ENCODE measurements at regions not wholly inside any gene's neighbourhood (a gene's known extent, or its start where the extent isn't known, plus 50 kb on each side); places are given as distances from the start of the nearest gene placed in this dataset.

GRCh38 chr2:133842446-133842845 lies 274.2 kb upstream of the NCKAP5 start:
- H3K4me1 ChIP-seq (ENCODE audit: control insufficient read depth in 2 of 2, insufficient read depth in 1 of 2, low read depth in 1 of 2, low read length in 2 of 2), result peaks cover 5 to 8% of the 10 kb centered on the region in 2 donors
- H2BK5ac ChIP-seq (ENCODE audit: low read length), result no peak overlapping the region
- H4K91ac ChIP-seq (ENCODE audit: low read depth, low read length, poor library complexity), result no peak overlapping the region
- H3K36me3 ChIP-seq (replicated peaks in 1 of 2; ENCODE audit: control insufficient read depth in 2 of 2, insufficient read depth in 2 of 2, low read length in 2 of 2), result no peaks in the 10 kb centered on the region
- H3K27me3 ChIP-seq (ENCODE audit: control insufficient read depth in 3 of 3, insufficient read depth in 3 of 3, low read depth in 1 of 3, low read length in 3 of 3), result no peaks in the 10 kb centered on the region
- no peak overlapping the region for H3K18ac ChIP-seq (ENCODE audit: low read length)
- DNase-seq (ENCODE audit: low spot score), result no peak
- no peak overlapping the region for H2BK12ac ChIP-seq (ENCODE audit: low read length)
- no peak overlapping the region for H3K23ac ChIP-seq (ENCODE audit: low read depth, low read length, poor library complexity)
- no peaks in the 10 kb centered on the region for H3K9me3 ChIP-seq (replicated peaks in 1 of 2; ENCODE audit: control insufficient read depth in 2 of 2, insufficient read depth in 1 of 2, low read depth in 1 of 2, low read length in 2 of 2)
- WGBS, 2 donors (ENCODE audit: extremely low coverage in 2 of 2, insufficient read length in 2 of 2, insufficient replicate concordance in 1 of 2), result no CpG with 5 or more reads among the region's 2 CpGs
- no peak overlapping the region for H3K27ac ChIP-seq (replicated peaks; ENCODE audit: low read length)
- no peak overlapping the region for H3K4ac ChIP-seq (ENCODE audit: low read length)
- no peaks in the 10 kb centered on the region for H3K79me1 ChIP-seq (ENCODE audit: low read depth, low read length)
- H2BK15ac ChIP-seq (ENCODE audit: low read length), result no peak overlapping the region
- no peak overlapping the region for H4K8ac ChIP-seq (ENCODE audit: low read depth, low read length)
- H2AK5ac ChIP-seq (ENCODE audit: low read depth, low read length), result no peak overlapping the region
- no peak overlapping the region for H2BK120ac ChIP-seq (ENCODE audit: low read depth, low read length)
- no peak overlapping the region for H2AFZ ChIP-seq (ENCODE audit: low read length)
- no peak overlapping the region for H3K14ac ChIP-seq (ENCODE audit: low read length)
- H3K4me3 ChIP-seq (ENCODE audit: low read length in 2 of 2), result no peak overlapping the region
- H3K9ac ChIP-seq (ENCODE audit: low read depth, low read length, poor library complexity), result no peak overlapping the region
- no peak overlapping the region for H3K4me2 ChIP-seq (ENCODE audit: insufficient read depth, low read length, poor library complexity, severe bottlenecking)

GRCh38 chr2:133843091-133843490 lies 274.8 kb upstream of the NCKAP5 start:
- Histone ChIP-seq H4K91ac (ENCODE audit: low read depth, low read length, poor library complexity) (no peak overlapping the region), H3K9ac (ENCODE audit: low read depth, low read length, poor library complexity) (no peak overlapping the region), H3K79me1 (ENCODE audit: low read depth, low read length) (no peaks in the 10 kb centered on the region), H2BK120ac (ENCODE audit: low read depth, low read length) (no peak overlapping the region), H3K4me2 (ENCODE audit: insufficient read depth, low read length, poor library complexity, severe bottlenecking) (no peak overlapping the region), H3K14ac (ENCODE audit: low read length) (no peak overlapping the region), H3K27ac (replicated peaks; ENCODE audit: low read length) (no peak overlapping the region), H3K4ac (ENCODE audit: low read length) (no peak overlapping the region), H2AK5ac (ENCODE audit: low read depth, low read length) (no peak overlapping the region), H2AFZ (ENCODE audit: low read length) (no peak overlapping the region), H3K18ac (ENCODE audit: low read length) (no peak overlapping the region), H2BK5ac (ENCODE audit: low read length) (no peak overlapping the region), H3K36me3 (replicated peaks in 1 of 2; ENCODE audit: control insufficient read depth in 2 of 2, insufficient read depth in 2 of 2, low read length in 2 of 2) (no peaks in the 10 kb centered on the region), H2BK12ac (ENCODE audit: low read length) (no peak overlapping the region), H3K4me3 (ENCODE audit: low read length in 2 of 2) (no peak overlapping the region), H3K9me3 (replicated peaks in 1 of 2; ENCODE audit: control insufficient read depth in 2 of 2, insufficient read depth in 1 of 2, low read depth in 1 of 2, low read length in 2 of 2) (no peaks in the 10 kb centered on the region), H4K8ac (ENCODE audit: low read depth, low read length) (no peak overlapping the region), H3K23ac (ENCODE audit: low read depth, low read length, poor library complexity) (no peak overlapping the region), H2BK15ac (ENCODE audit: low read length) (no peak overlapping the region), H3K27me3 (ENCODE audit: control insufficient read depth in 3 of 3, insufficient read depth in 3 of 3, low read depth in 1 of 3, low read length in 3 of 3) (no peaks in the 10 kb centered on the region), H3K4me1 (ENCODE audit: control insufficient read depth in 2 of 2, insufficient read depth in 1 of 2, low read depth in 1 of 2, low read length in 2 of 2) (peaks cover 5 to 8% of the 10 kb centered on the region in 2 donors)
- WGBS, 2 donors (ENCODE audit: extremely low coverage in 2 of 2, insufficient read length in 2 of 2, insufficient replicate concordance in 1 of 2), result no CpG with 5 or more reads among the region's 3 CpGs
- no peak for DNase-seq (ENCODE audit: low spot score)

DNA sequence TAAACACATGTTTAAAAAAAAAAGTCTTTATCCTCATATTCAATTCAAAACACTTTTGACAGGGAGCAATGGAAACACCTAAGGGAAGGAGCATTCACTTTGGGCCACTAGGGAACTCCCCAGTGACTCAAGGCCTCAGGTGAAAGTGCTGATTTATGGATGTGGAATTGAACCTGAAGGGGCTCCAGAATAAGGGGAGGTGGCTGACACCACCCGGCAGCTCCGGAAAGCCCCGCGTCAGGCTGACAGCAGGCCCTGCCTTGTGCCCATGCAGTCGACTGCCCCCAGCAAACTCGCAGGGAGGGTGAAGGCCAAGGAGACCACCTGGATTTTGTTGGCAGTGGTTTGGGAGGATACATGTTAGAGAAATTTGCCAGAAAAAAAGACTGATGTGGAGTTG lies 275.3 kb upstream of the NCKAP5 start:
- WGBS, 2 donors (ENCODE audit: extremely low coverage in 2 of 2, insufficient read length in 2 of 2, insufficient replicate concordance in 1 of 2), result no CpG with 5 or more reads among the region's 6 CpGs
- no peak for DNase-seq (ENCODE audit: low spot score)
- no peak overlapping the region for H2BK15ac ChIP-seq (ENCODE audit: low read length)

DNA sequence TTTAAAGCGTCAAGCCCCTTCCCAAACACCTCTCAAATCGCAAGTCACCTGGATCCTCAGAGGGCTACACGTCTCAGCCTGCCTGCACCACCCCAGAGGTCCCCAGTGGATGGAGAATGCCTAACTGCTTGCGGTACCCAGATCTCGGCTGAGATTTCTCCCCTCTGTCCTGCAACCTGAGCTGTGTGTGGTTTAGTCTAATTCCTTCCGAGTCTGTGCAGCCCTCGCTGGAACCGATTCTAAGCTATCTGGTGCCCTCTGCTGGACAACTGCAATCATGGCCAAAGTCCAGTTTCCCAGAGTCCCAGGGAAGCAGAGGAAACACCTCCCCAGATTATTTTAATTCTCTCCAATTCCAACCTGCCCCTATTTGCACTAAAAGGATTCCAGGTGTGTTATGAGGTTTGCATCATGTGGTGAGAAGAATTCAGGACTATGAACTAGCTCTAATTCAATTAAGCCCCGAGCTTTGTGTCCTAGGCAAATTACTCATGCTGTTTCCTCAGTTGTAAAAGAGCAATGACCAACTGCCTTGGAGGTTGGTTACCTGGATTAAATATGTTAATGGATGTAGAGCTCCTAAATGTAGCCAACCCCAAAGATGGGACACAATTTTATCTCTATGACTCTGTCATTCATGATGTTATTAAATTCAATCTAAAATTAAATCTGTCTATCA lies 276.1 kb upstream of the NCKAP5 start:
- WGBS, 2 donors (ENCODE audit: extremely low coverage in 2 of 2, insufficient read length in 2 of 2, insufficient replicate concordance in 1 of 2), result no CpG with 5 or more reads among the region's 9 CpGs

More for the DNA sequence above, 275.3 kb upstream of the NCKAP5 start:
- H3K27me3 ChIP-seq (ENCODE audit: control insufficient read depth in 3 of 3, insufficient read depth in 3 of 3, low read depth in 1 of 3, low read length in 3 of 3), result no peaks in the 10 kb centered on the region
- no peak overlapping the region for H2AFZ ChIP-seq (ENCODE audit: low read length)
- H3K23ac ChIP-seq (ENCODE audit: low read depth, low read length, poor library complexity), result no peak overlapping the region
- H2BK5ac ChIP-seq (ENCODE audit: low read length), result no peak overlapping the region
- no peak overlapping the region for H2BK120ac ChIP-seq (ENCODE audit: low read depth, low read length)
- H3K18ac ChIP-seq (ENCODE audit: low read length), result no peak overlapping the region
- H3K4ac ChIP-seq (ENCODE audit: low read length), result no peak overlapping the region
- H3K27ac ChIP-seq (replicated peaks; ENCODE audit: low read length), result no peak overlapping the region
- no peak overlapping the region for H2BK12ac ChIP-seq (ENCODE audit: low read length)
- H3K9me3 ChIP-seq (replicated peaks in 1 of 2; ENCODE audit: control insufficient read depth in 2 of 2, insufficient read depth in 1 of 2, low read depth in 1 of 2, low read length in 2 of 2), result no peaks in the 10 kb centered on the region
- no peak overlapping the region for H4K8ac ChIP-seq (ENCODE audit: low read depth, low read length)
- no peak overlapping the region for H3K9ac ChIP-seq (ENCODE audit: low read depth, low read length, poor library complexity)
- H4K91ac ChIP-seq (ENCODE audit: low read depth, low read length, poor library complexity), result no peak overlapping the region
- H3K4me1 ChIP-seq (ENCODE audit: control insufficient read depth in 2 of 2, insufficient read depth in 1 of 2, low read depth in 1 of 2, low read length in 2 of 2), result peaks cover 5 to 8% of the 10 kb centered on the region in 2 donors
- no peak overlapping the region for H3K14ac ChIP-seq (ENCODE audit: low read length)
- no peaks in the 10 kb centered on the region for H3K36me3 ChIP-seq (replicated peaks in 1 of 2; ENCODE audit: control insufficient read depth in 2 of 2, insufficient read depth in 2 of 2, low read length in 2 of 2)
- no peak overlapping the region for H3K4me2 ChIP-seq (ENCODE audit: insufficient read depth, low read length, poor library complexity, severe bottlenecking)
- H3K4me3 ChIP-seq (ENCODE audit: low read length in 2 of 2), result no peak overlapping the region
- no peak overlapping the region for H2AK5ac ChIP-seq (ENCODE audit: low read depth, low read length)
- no peaks in the 10 kb centered on the region for H3K79me1 ChIP-seq (ENCODE audit: low read depth, low read length)

More for the DNA sequence above, 276.1 kb upstream of the NCKAP5 start:
- H2BK120ac ChIP-seq (ENCODE audit: low read depth, low read length), result no peak overlapping the region
- H3K79me1 ChIP-seq (ENCODE audit: low read depth, low read length), result no peaks in the 10 kb centered on the region
- H3K4me2 ChIP-seq (ENCODE audit: insufficient read depth, low read length, poor library complexity, severe bottlenecking), result no peak overlapping the region
- H2BK12ac ChIP-seq (ENCODE audit: low read length), result no peak overlapping the region
- H2BK15ac ChIP-seq (ENCODE audit: low read length), result no peak overlapping the region
- H3K36me3 ChIP-seq (replicated peaks in 1 of 2; ENCODE audit: control insufficient read depth in 2 of 2, insufficient read depth in 2 of 2, low read length in 2 of 2), result no peaks in the 10 kb centered on the region
- H3K27me3 ChIP-seq (ENCODE audit: control insufficient read depth in 3 of 3, insufficient read depth in 3 of 3, low read depth in 1 of 3, low read length in 3 of 3), result no peaks in the 10 kb centered on the region
- no peak overlapping the region for H3K23ac ChIP-seq (ENCODE audit: low read depth, low read length, poor library complexity)
- no peak overlapping the region for H2AFZ ChIP-seq (ENCODE audit: low read length)
- H4K91ac ChIP-seq (ENCODE audit: low read depth, low read length, poor library complexity), result no peak overlapping the region
- H3K14ac ChIP-seq (ENCODE audit: low read length), result no peak overlapping the region
- no peaks in the 10 kb centered on the region for H3K9me3 ChIP-seq (replicated peaks in 1 of 2; ENCODE audit: control insufficient read depth in 2 of 2, insufficient read depth in 1 of 2, low read depth in 1 of 2, low read length in 2 of 2)
- peak; percentile 77 for DNase-seq (ENCODE audit: low spot score)
- no peak overlapping the region for H3K27ac ChIP-seq (replicated peaks; ENCODE audit: low read length)
- H4K8ac ChIP-seq (ENCODE audit: low read depth, low read length), result no peak overlapping the region
- H2AK5ac ChIP-seq (ENCODE audit: low read depth, low read length), result no peak overlapping the region
- H3K4ac ChIP-seq (ENCODE audit: low read length), result no peak overlapping the region
- no peak overlapping the region for H2BK5ac ChIP-seq (ENCODE audit: low read length)
- peaks cover 5 to 8% of the 10 kb centered on the region in 2 donors for H3K4me1 ChIP-seq (ENCODE audit: control insufficient read depth in 2 of 2, insufficient read depth in 1 of 2, low read depth in 1 of 2, low read length in 2 of 2)
- no peak overlapping the region for H3K4me3 ChIP-seq (ENCODE audit: low read length in 2 of 2)
- no peak overlapping the region for H3K18ac ChIP-seq (ENCODE audit: low read length)
- H3K9ac ChIP-seq (ENCODE audit: low read depth, low read length, poor library complexity), result no peak overlapping the region

Measured in neuronal stem cell (in vitro differentiated cells).